ENCODE measurements at regions not wholly inside any gene's neighbourhood (a gene's known extent, or its start where the extent isn't known, plus 50 kb on each side); places are given as distances from the start of the nearest gene placed in this dataset.

GRCh38 chr5:154644745-154645411 is 110.3 kb upstream of the LARP1 start (continued):
- TF ChIP-seq ETS1 (CRISPR knock-in tag; IDR thresholded peaks at IDR 0.05) (no peak), ZNF18 (CRISPR knock-in tag; IDR thresholded peaks at IDR 0.05; ENCODE audit: insufficient replicate concordance) (no peak), ZNF841 (CRISPR knock-in tag; IDR thresholded peaks at IDR 0.05; ENCODE audit: borderline replicate concordance) (no peak), TAF15 (IDR thresholded peaks at IDR 0.05; ENCODE audit: low read depth, low read length, poor library complexity, severe bottlenecking) (no peak), FOXM1 (CRISPR knock-in tag; IDR thresholded peaks at IDR 0.05) (no peak), MTA3 (CRISPR knock-in tag; IDR thresholded peaks at IDR 0.05) (no peak), SP1 (IDR thresholded peaks at IDR 0.05) (no peak), SP1 (CRISPR knock-in tag; IDR thresholded peaks at IDR 0.05) (no peak), ZNF83 (CRISPR knock-in tag; IDR thresholded peaks at IDR 0.05; ENCODE audit: borderline replicate concordance) (0 out of 2 replicates have a peak, but pooled peaks have one; percentile 32), NPAS2 (CRISPR knock-in tag; IDR thresholded peaks at IDR 0.05; ENCODE audit: borderline replicate concordance) (no peak), USF2 (IDR thresholded peaks at IDR 0.05; ENCODE audit: low read depth, low read length) (no peak), USF2 (CRISPR knock-in tag; IDR thresholded peaks at IDR 0.05; ENCODE audit: borderline replicate concordance) (no peak), NR2F2 (IDR thresholded peaks at IDR 0.05; ENCODE audit: borderline replicate concordance, low read depth) (peak; percentile 65), MEF2D (CRISPR knock-in tag; IDR thresholded peaks at IDR 0.05) (no peak), NFIC (IDR thresholded peaks at IDR 0.05; ENCODE audit: low read length) (no peak), MNT (IDR thresholded peaks at IDR 0.05) (no peak), PHF21A (CRISPR knock-in tag; IDR thresholded peaks at IDR 0.05) (0 out of 2 replicates have a peak, but pooled peaks have one; percentile 22), ZNF207 (IDR thresholded peaks at IDR 0.05; ENCODE audit: borderline replicate concordance) (no peak), E2F2 (CRISPR knock-in tag; IDR thresholded peaks at IDR 0.05; ENCODE audit: borderline replicate concordance) (no peak), RARA (CRISPR knock-in tag; IDR thresholded peaks at IDR 0.05) (peak; percentile 83), ZNF749 (CRISPR knock-in tag; IDR thresholded peaks at IDR 0.05; ENCODE audit: borderline replicate concordance) (no peak)
